ENCODE measurements at regions not wholly inside any gene's neighbourhood (a gene's known extent, or its start where the extent isn't known, plus 50 kb on each side); places are given as distances from the start of the nearest gene placed in this dataset.
"Not testable (repeated sequence)": the region's sequence is repeated elsewhere in the genome, so short reads cannot be mapped to it uniquely, and the experiment has no call there.

- in situ Hi-C loops (cut with MboI; ENCODE audit: low sequenced_read_pairs) = no loop called here
Measured at GRCh38 chr1:34367954-34368353, 191.2 kb downstream of the C1orf94 start.

DNA sequence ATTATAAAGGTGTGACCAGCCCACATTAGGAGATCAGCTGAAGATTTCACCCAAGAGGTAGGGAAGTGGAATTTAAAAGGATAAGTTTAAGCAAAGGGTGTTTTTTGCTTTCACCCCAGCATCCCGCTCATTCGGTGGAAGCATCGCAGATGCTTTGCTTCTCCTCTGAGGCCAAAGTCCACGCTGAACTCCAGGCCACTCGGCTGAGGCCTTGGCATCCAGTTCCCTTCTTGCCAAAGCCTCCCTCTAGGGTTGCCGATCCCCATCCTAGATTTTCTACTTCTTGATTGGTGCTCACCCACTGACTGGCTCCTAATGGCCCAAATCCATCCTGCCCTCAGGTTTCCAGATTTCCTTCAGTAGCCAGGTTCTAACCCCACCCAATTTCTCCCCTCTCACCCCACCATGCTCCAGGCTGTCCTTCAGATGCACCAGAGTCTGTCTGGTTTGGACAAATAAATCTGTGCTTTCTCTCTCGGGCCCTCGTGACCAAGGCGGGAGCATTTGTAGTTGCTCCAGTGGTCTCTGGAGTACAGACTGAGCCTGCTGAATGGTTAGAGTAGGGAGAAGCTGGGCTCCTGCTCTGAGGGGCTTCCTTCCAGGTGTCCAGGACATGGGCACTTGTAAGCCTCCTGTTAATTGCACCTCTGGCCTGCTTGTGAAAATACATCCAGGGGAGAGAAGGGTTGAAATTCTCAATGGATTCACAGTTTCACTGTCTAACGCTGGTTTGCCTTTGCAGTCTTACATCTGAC is 193.2 kb downstream of the C1orf94 start:
- in situ Hi-C loops (cut with MboI; ENCODE audit: low sequenced_read_pairs) = no loop called here

- in situ Hi-C loops (cut with MboI; ENCODE audit: low sequenced_read_pairs) = no loop called here
Measured at GRCh38 chr1:34370748-34371147, 194.0 kb downstream of the C1orf94 start.

- in situ Hi-C loops (cut with MboI; ENCODE audit: low sequenced_read_pairs) = not testable (repeated sequence)
Measured at GRCh38 chr1:34371179-34371578, 194.5 kb downstream of the C1orf94 start.

DNA sequence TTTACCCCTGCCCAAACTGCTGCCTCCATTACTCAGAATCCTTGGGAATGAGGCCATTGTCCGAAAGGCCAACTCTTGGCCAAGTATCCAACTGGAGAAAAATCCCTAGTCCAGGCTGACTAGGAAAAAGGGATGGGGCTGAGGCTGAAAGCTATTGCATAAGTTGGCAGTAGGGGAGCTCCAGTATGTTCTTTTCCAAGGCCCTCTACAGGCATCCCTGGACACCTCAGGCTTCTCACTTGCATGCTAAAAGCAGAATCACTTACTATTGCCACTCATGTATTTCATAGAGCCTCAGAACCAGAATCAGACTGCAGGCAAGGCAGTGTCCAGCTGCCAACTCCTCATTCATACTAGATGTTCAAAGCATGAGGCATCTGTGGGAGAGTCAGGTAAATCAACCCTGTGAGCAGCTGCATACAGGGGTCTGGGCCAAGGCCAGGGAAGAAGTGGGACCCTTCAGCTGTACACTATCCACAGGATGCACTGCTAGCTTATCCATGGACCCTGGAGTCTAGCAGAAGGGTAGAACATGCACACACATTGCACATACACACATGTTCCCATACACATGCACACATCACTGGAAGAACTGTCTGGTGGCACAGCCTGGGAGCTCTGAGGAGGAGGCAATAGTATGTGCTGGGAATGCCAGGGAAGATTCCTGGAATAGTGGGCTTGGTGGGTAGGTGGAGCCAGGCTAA is 195.3 kb downstream of the C1orf94 start:
- in situ Hi-C loops (cut with MboI; ENCODE audit: low sequenced_read_pairs) = no loop called here

- in situ Hi-C loops (cut with MboI; ENCODE audit: low sequenced_read_pairs) = no loop called here
Measured at GRCh38 chr1:34372891-34373290, 196.2 kb downstream of the C1orf94 start.

- in situ Hi-C loops (cut with MboI; ENCODE audit: low sequenced_read_pairs) = no loop called here
Measured at GRCh38 chr1:34373912-34374311, 197.2 kb downstream of the C1orf94 start.

DNA sequence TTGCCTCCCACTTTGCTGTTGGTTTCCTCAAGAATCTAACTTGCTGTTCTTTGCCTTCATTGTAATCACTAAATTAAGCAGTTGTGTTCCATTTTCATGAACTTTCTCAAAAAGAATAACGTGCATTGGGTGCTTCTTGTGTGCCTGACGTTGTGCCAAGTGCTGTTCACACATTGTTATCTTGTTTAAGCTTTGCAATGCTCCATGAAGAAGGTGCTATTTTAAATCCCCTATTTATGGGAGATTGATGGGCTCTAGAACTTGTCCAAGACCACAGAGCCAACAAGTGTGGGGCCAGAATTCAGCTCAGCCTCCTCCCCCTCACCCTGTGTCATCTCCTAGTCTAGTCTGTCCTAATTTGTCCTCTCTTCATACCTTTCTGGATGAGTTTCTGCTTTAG is 199.8 kb downstream of the C1orf94 start:
- in situ Hi-C loops (cut with MboI; ENCODE audit: low sequenced_read_pairs) = no loop called here

DNA sequence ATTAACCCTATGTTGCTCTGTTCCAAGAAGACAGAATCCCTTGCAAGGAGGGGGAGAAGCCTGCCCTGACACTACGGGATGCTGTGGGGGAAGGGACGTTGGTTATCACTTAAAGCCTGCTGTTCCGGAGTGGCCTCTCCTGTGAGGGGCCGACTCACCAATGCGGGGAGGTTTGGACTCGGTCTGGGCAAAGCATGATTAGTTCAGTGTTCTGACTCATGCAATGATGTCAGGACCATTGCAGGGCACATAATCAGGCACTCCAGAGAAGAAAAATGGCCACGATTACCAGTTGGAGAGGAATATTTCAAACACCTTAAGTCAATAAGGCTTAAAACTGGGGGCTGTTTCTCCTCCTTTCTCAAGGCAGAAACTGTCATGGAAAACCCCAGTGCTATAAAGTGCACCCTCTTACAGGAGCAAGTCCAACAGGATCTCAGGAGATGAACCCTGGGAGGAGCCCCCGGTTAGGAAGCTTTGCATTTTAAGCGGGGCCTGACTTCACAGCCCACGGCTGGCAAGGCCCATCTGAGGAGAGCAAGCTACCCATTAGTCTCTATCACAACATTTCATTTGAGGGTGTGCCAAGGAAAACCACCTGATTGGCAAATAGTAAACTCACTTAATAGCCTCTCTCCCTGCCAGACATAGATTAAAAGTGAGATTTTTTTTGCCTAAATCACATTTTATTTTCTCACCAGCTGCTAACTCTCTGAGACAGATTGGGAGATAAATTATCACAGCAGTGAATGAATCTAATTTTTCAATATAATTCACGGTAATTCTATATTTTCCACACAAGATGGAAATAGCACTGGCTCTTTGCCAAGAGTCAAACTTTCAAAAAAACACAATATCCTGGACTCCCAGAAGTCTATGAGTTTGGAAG is 202.5 kb downstream of the C1orf94 start:
- in situ Hi-C loops (cut with MboI; ENCODE audit: low sequenced_read_pairs) = no loop called here

DNA sequence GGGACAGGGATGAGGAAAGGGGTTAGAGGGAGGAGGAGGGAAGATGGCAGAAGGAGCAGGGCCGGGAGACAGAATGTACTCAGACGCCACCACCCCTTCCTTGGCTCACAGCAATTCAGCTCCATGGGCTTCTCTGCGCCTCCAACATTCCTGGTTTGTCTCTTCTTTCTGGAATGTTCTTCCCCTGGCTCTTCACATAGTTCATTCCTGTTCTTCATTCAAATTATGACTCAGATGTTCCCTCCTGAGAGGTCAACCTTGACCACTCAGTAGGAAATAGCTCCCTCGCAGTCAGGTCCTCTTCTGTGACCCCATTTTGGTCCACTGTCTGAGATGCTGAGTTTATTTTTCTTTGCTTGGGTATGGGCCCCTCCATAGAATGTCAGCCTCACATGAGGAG is 203.2 kb downstream of the C1orf94 start:
- in situ Hi-C loops (cut with MboI; ENCODE audit: low sequenced_read_pairs) = no loop called here

- in situ Hi-C loops (cut with MboI; ENCODE audit: low sequenced_read_pairs) = no loop called here
Measured at GRCh38 chr1:34380526-34381124, 203.9 kb downstream of the C1orf94 start.

GRCh38 chr1:34389974-34390373 is 213.3 kb downstream of the C1orf94 start:
- in situ Hi-C loops (cut with MboI; ENCODE audit: low sequenced_read_pairs) = no loop called here

DNA sequence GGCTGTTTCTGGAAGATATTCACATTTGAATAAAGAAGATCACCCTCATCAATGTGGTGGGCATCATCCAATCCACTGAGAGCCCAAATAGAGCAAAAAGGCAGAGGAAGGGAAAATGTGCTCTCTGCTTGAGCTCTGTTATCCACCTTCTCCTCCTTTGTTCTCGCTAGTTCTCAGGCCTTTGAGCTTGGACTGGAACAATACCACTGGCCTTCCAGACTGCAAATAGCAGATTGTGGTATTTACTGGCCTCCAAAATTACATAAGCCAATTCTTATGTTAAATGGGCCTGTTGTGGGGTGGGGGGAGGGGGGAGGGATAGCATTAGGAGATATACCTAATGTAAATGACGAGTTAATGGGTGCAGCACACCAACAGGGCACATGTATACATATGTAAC is 219.3 kb downstream of the C1orf94 start:
- in situ Hi-C loops (cut with MboI; ENCODE audit: low sequenced_read_pairs) = no loop called here

DNA sequence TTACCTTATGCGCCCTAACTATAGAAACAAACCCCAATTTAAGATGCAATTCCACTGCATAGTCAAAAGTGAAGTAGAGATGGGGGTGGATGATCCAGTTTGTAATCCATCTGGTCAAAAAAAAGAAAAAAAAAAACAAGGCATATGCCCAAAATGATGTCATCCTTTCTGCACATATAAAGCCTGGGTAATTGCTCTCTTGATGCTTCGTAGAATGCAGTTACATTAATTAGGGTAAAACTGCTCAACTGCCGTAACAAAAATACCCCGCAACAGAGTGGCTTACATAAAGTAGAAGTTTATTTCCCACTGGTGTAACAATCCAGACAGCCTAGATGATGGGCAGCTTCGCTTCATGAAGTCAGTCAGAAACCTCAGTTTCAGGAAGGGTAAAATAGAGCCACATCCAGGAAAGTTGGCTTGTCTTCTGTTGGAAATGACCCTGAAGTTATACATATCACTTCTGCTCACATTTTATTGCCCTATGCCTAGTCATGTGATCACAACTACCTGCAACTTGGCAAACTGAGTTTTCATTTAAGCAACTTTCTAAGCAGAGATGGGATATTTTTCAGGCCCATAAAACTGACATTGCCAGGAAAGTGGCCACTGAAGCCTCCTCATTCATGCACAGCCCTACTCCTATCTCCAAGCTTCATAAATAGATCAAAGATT is 221.7 kb downstream of the C1orf94 start:
- in situ Hi-C loops (cut with MboI; ENCODE audit: low sequenced_read_pairs) = no loop called here

DNA sequence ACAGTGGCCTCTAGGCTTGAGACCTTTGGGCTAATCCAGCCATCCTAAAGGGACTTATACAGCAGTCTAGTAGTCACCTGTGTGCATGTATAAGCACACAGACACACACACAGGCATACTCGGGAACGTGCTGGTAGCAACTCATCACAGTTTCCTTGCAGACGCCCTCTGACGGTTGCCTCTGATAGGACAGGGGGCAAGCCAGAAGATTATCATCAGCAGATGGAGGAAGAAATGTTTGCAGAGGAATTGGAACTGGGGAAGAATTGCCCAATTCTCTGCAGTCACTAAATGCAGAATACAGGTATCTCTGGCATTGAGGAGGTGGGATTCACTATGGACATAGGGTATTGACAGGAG is 222.2 kb downstream of the C1orf94 start:
- in situ Hi-C loops (cut with MboI; ENCODE audit: low sequenced_read_pairs) = no loop called here

- in situ Hi-C loops (cut with MboI; ENCODE audit: low sequenced_read_pairs) = no loop called here
Measured at GRCh38 chr1:34400675-34401074, 224.0 kb downstream of the C1orf94 start.

- in situ Hi-C loops (cut with MboI; ENCODE audit: low sequenced_read_pairs) = no loop called here
Measured at GRCh38 chr1:34403156-34403555, 226.4 kb downstream of the C1orf94 start.

DNA sequence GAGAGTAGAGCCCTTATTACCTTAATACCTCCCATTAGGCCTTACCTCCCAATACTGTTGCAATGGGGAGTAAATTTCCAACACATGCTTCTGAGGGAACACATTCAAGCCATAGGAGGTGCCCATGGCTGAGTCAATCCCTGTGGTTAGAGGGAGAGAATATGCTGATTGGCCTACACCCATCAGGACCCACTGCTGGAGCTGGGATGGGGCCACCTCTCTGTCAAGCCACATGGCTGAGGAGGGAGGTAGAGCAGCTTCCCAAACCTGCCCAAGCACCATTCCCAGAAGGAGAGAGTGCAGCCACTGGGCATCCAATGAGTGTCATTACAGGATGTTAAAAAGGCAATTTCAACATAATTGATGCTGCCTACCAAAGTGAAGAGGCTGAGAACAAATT is 228.1 kb downstream of the C1orf94 start:
- in situ Hi-C loops (cut with MboI; ENCODE audit: low sequenced_read_pairs) = no loop called here

DNA sequence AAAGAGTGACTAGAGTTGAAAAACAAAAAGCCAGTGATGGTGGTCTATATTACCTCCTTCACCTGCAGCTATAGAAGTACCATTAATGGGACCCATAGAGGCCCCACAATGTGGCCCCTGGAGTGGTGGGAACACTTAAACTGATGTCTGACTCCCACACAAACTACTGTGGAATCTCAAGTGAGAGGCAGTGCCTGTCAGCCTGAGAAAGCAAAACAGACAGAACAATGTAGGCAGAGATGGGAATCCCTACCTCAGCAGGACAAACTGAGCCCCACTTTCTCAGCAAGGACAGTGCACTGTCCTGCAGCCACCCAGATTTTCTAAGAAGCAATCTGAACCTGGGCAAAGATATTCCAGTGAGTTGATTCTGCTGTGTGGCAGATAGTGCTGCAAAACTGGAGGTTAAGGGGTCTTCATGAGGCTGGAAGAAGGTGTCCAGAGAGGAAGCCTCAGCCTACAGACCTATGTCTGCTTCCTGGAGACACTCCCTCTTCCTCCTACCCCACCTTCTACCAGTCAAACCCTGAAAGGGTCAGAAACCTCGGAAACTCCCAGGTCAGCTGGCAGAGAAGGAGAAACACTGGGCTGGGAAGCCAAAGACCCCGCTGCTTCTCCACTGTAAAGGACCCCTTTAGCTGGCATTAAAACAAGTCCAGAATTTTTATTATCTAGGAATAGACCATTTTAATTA is 228.7 kb downstream of the C1orf94 start:
- in situ Hi-C loops (cut with MboI; ENCODE audit: low sequenced_read_pairs) = no loop called here

GRCh38 chr1:34406377-34406776 is 229.7 kb downstream of the C1orf94 start:
- in situ Hi-C loops (cut with MboI; ENCODE audit: low sequenced_read_pairs) = no loop called here

Data from HL-60/S4 treated with retinoic acid at 250 ng/mL for 4 days and 3 days (cell line).